HG03045 (cell line): ENCODE measurements at regions not wholly inside any gene's neighbourhood (a gene's known extent, or its start where the extent isn't known, plus 50 kb on each side); places are given as distances from the start of the nearest gene placed in this dataset.
"Not testable (repeated sequence)": the region's sequence is repeated elsewhere in the genome, so short reads cannot be mapped to it uniquely, and the experiment has no call there.

ENCODE experiments used
- ATAC-seq: cut with Tn5 transposase; IDR thresholded peaks from one replicate; pipeline ENCODE4 v1.9.1; 2021; ENCODE audit warnings: mild to moderate bottlenecking, moderate library complexity; ENCODE audit not compliant: unreplicated experiment

DNA sequence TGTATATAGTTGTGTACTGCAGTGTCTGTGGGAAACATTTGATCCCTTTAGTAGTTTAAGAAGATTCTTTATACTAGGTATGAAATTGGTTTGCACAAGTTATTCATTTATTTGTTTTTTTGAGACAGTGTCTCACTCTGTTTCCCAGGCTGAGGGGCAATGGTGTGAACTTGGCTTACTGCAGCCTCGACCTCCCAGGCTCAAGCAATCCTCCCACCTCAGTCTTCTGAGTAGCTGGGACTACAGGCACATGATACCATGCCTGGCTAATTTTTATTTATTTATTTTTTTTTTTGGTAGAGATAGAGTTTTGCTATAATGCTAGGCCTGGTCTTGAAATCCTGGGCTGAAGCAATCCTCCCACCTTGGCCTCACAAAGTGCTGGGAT, 209.4 kb downstream of the RASSF9 start:
- ATAC-seq: no peak

- ATAC-seq: no peak
Observed at GRCh38 chr12:85627584-85627983, 208.6 kb downstream of the RASSF9 start.

GRCh38 chr12:85628562-85628961, 207.6 kb downstream of the RASSF9 start:
- not testable (repeated sequence) for ATAC-seq

- no peak for ATAC-seq
Observed at GRCh38 chr12:85630851-85631250, 205.4 kb downstream of the RASSF9 start.

- no peak for ATAC-seq
Observed at GRCh38 chr12:85632390-85632789, 203.8 kb downstream of the RASSF9 start.

- no peak for ATAC-seq
Observed at GRCh38 chr12:85633491-85633890, 202.7 kb downstream of the RASSF9 start.

- ATAC-seq: no peak
Observed at GRCh38 chr12:85639834-85640233, 196.4 kb downstream of the RASSF9 start.

DNA sequence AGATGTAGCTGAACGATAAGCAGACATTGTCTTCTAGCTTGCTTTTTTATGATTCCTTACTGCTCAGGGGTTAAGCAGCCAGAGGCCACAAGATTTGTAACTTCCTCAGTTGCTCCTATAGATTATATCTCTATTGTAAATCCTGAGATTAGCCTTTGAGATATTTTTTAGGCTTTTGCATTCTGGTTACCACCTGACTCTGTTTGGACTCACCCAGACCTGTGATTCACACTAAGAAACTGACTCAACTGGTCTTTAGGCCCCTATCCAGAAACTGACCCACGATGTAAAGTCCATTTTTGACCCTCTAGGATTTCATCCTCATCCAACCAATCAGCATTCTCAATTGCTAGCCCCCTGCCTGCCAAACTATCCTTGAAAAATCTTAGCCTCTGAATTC, 194.4 kb downstream of the RASSF9 start:
- no peak for ATAC-seq

DNA sequence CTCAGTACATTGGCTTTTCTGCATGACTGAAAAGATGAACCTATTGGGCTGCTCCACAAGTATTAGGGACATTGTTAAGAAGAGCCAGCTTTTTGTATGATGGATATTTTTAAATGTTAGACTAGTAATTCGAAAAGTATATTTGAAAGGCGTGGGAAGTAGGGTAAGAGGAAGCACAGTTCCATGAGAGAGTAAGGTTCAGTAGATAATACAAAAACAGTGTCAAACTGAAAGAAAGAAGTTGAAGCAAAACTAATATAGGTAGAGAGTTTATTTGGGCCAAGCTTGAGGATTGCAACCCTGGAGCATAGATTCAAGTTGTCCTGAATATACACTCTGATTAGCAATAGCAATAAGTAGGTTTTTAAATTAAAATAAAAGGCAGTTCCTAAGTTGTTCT, 193.9 kb downstream of the RASSF9 start:
- ATAC-seq: no peak

- ATAC-seq: no peak
Observed at GRCh38 chr12:85642808-85643207, 193.4 kb downstream of the RASSF9 start.

- no peak for ATAC-seq
Observed at GRCh38 chr12:85644508-85644907, 191.7 kb downstream of the RASSF9 start.

DNA sequence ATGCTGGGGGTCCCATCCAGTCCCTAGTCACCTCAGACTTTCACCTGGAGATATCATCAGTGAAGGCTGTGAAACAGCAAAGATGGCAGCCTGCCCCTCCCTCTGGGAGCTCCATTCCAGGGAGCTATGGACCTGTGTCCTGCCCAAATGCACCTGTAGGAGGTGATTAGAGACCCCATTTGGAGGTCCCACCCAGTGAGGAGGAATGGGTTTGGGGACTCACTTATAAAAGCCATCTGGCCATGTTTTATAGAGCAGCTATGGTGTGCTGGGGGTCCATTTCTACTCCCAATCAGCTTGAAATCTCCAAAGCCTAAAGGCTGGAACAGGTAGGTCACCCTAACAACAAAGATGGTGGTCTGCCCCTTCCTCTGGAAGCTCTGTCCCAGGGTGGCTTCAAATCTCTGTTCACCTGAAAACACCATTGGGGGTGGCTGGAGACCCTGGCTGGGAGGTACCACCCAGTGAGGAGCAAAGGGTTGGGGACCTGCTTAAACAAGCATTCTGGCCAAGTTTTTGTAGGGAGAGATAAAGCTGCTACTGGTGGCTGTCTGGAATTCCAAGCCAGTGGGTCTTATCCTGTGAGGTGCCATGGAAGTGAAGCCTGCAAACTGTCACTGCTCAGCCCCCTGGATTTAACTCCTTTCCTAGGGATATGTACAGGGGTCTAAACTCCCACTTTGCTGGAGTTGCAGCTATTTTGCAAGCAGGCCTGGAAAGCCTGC, 182.3 kb downstream of the RASSF9 start:
- ATAC-seq: no peak

DNA sequence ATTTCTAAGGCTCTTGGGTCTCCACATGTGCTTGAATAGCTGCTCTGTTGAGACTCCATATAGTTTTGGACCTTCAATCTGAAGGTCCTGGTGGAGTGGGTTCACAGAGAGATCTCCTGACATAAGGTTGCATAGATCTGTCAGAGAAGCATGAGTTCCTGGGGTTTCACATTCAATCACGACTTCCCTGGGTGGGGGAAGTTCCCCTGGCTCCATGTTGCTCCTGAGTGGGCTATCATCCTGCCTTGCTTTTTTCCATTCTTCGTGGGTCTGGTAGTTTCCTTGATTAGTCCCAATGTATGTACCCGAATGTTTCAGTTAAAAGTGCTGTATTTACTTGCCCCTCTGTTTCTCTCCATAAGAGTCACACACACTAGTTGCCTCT, 181.8 kb downstream of the RASSF9 start:
- ATAC-seq: no peak

- ATAC-seq: no peak
Observed at GRCh38 chr12:85656561-85656960, 179.6 kb downstream of the RASSF9 start.

GRCh38 chr12:85657251-85657650, 179.0 kb downstream of the RASSF9 start:
- no peak for ATAC-seq

GRCh38 chr12:85657836-85658630, 178.2 kb downstream of the RASSF9 start:
- no peak for ATAC-seq

GRCh38 chr12:85659754-85660530, 176.3 kb downstream of the RASSF9 start:
- ATAC-seq: no peak

- ATAC-seq: no peak
Observed at GRCh38 chr12:85661461-85662206, 174.6 kb downstream of the RASSF9 start.

GRCh38 chr12:85662207-85662602, 174.0 kb downstream of the RASSF9 start:
- ATAC-seq: no peak

DNA sequence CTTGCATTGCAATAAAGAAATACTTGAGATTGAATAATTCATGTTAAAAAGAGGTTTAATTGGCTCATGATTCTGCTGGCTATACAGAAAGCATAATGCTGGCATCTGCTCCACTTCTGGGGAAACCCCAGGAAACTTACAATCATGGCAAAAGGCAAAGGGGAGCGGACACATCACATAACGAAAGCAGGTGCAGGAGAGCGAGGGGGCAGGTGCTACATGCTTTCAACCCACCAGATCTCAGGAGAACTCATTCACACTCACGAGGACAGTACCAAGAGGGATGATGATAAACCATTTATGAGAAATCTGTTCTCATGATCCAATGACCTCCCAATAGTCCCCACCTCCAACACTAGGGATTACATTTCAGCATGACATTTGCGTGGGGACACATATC, 172.6 kb downstream of the RASSF9 start:
- no peak for ATAC-seq

DNA sequence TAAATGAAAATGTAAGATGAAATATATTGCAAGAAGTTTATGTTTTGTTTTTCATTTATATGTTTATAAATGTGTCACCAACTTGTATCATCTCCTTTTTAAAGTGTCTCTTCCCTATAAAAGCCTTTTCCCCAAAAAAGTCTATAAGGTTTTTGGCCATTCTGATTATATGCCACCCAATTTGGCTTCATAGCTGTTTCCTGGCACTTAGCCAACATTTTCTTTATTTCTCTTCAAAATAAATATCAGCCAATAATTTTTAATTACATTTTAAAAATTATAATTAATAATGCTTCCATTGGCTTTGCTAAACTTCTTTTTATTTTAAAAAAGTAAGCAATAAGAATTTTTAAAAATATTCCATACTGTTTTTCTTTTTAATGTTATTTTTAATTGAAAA, 171.8 kb downstream of the RASSF9 start:
- no peak for ATAC-seq
